GM18507 (cell line): ENCODE measurements at regions not wholly inside any gene's neighbourhood (a gene's known extent, or its start where the extent isn't known, plus 50 kb on each side); places are given as distances from the start of the nearest gene placed in this dataset.

ENCODE experiments used
- DNase-seq: peaks from one replicate; pipeline ENCODE4 v3.0.0; 2011; ENCODE audit warnings: low read depth; ENCODE audit not compliant: insufficient read length; ENCODE audit errors: extremely low spot score
- FAIRE-seq: peaks from 2 replicates; lab custom pipeline; 2011; peaks lifted over from hg19 to GRCh38; lab: Jason Lieb, UNC

GRCh38 chr6:139828751-139829519, 454.5 kb upstream of the CITED2 start:
- FAIRE-seq (no peak), DNase-seq (no peak)

- FAIRE-seq = no peak
Observed at GRCh38 chr6:139825935-139826374, 451.5 kb upstream of the CITED2 start.

DNA sequence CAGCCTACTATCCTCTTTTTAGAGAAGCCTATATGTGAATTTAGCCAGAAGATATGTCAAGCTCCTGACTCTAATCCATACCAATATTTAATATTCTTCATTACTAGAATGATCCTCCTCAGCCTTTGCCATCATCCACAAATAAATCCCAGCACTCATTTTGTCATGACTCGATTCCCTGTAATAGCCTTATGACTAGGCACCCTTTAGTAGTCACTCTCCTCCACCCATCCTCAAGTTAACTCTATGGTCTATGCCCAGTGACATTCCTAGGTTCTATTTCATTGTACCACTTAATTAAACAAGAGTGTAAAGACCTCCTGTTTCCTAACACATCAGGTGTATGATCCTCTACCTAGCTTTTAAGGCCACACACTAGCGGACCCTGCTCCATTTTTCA, 450.4 kb upstream of the CITED2 start:
- FAIRE-seq = no peak

More at GRCh38 chr6:139825935-139826374, 451.5 kb upstream of the CITED2 start:
- no peak for DNase-seq

DNA sequence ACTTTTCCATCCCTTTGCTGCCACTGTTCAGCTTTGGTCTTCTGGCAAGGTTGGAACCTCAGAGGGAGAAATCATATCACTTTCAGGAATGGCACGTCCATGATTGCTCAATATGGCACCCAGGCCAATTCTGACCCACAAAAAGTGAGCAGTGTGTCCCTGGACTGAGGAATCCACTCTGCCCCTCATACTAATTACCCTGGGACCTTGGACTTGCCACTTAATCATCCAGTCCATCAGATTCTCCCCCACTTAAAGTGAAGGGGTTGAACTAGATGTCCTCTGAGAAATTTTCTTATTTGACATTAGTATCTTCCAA, 449.3 kb upstream of the CITED2 start:
- DNase-seq = no peak
- no peak for FAIRE-seq

More for the DNA sequence above, 450.4 kb upstream of the CITED2 start:
- no peak for DNase-seq

GRCh38 chr6:139823099-139823807, 448.8 kb upstream of the CITED2 start:
- no peak for DNase-seq
- FAIRE-seq = no peak

DNA sequence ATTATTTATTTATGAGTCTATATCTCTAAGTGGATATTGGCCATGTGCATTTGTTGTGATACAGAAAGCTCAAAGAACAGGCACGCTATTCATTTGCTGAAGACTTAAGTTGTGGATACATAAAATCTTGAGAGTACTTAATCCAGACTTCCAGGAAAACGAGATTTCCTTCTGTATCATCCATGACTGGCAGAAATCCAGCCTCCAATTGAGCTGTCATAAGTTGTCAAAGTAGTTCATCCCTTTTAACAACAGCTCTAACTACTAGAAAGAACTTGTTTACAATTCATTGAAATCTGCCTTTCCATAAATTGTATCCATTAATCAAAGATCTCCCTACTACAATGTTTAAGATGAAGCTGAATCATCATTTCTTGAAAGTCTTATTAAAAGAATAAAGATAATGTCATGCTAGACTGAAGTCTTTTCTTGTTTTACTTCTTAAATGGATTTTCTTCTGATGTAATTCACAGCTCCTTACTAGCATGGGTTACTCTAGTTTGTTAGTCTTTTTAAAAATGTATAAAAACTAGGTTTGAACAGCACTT, 447.3 kb upstream of the CITED2 start:
- DNase-seq (no peak), FAIRE-seq (no peak)

DNA sequence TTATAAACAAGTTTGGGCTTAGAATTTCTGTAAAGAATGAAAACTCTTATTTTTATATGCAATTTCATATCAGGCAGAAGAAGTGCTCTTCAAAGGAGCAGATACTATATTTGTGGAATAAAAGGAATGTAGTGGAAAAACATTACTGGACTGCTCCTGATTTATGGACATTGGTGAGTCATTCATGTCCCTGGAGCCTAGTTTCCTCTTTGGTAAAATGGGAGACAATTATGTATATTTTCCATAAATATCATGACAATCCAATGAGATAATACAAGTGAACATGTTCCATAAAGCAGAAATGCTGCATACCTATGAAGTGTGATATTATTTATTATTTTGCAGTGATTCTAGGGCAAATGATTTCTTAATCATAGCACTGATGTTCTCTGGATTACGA, 445.8 kb upstream of the CITED2 start:
- FAIRE-seq = no peak
- no peak for DNase-seq

- DNase-seq (no peak), FAIRE-seq (no peak)
Observed at GRCh38 chr6:139819776-139820175, 445.3 kb upstream of the CITED2 start.

DNA sequence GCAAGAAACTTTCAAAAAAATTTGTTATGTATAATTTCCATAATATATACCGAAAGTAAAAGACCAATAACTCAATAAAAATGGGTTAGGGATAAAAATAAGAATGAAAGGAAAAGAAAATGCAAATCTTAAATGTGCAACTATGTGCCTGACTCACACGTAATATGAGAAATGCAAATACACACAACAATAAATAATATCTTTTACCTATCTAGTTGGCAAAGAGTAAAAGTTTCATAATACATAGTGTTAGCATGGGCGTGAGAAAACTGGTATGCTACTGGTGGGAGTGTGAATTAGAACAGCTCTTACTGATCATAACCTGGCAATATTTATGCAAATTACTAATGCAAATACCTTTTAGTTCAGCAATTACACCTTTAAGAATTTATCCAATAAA, 438.5 kb upstream of the CITED2 start:
- no peak for DNase-seq
- FAIRE-seq = no peak

DNA sequence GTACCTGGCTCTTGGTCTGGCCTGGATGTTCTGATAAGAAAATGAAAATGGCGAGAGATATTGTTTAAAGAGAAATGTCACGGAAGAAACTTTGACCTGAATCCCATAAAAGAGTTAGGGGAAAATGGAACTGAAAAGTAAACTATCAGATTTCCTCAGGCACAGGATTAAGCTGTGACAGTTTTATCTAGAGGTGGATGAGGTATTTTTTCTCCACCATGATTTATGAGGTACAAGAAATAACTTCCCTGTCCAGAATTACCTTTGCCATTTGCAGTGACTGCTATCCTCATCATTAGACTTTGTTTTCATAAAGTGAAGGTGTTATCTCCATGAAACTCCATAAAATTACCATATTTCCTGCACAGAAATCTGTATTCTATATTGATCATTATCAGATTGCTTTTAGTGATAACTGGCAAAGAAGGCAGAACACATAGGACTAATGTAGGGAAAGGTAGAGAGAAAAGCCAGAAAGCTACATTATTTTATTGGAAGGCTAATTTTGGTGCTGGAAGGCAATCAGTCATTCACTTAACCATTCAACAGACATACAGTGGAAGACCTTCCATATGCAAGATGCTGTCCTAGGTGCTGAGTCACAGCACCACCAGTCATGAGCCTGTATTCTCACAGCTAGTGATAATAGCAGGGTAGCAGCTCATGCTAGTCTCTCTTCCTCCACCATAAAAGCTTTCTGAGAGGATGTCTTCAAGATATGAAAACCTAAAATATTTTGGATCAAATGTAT, 427.3 kb upstream of the CITED2 start:
- DNase-seq (no peak), FAIRE-seq (no peak)

GRCh38 chr6:139800837-139801236, 426.4 kb upstream of the CITED2 start:
- DNase-seq (no peak), FAIRE-seq (no peak)

GRCh38 chr6:139790527-139790926, 416.1 kb upstream of the CITED2 start:
- FAIRE-seq (no peak), DNase-seq (no peak)

GRCh38 chr6:139784222-139784769, 409.8 kb upstream of the CITED2 start:
- FAIRE-seq (no peak), DNase-seq (no peak)

- DNase-seq (no peak), FAIRE-seq (no peak)
Observed at GRCh38 chr6:139779988-139780774, 405.7 kb upstream of the CITED2 start.

DNA sequence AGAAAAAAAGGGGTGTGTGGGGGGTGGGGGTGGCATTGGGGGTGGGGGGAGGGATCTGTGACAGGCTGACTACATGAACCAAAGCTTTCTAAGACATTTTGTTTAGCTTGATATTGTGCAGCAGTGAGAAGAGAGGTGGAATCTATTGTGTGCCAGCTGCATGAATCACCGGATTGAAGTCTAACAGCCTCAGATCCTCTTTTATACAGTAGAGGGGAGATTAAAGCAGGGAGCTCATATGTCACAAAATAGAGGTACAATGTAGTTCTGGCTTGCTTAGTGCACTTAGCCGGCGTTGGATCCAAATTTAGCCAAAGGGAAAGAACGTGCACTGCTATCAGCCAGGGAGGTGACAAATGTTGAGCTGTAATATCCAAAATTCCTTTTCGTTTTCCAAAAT, 404.2 kb upstream of the CITED2 start:
- DNase-seq = no peak
- no peak for FAIRE-seq

GRCh38 chr6:139778106-139778505, 403.7 kb upstream of the CITED2 start:
- DNase-seq = no peak

DNA sequence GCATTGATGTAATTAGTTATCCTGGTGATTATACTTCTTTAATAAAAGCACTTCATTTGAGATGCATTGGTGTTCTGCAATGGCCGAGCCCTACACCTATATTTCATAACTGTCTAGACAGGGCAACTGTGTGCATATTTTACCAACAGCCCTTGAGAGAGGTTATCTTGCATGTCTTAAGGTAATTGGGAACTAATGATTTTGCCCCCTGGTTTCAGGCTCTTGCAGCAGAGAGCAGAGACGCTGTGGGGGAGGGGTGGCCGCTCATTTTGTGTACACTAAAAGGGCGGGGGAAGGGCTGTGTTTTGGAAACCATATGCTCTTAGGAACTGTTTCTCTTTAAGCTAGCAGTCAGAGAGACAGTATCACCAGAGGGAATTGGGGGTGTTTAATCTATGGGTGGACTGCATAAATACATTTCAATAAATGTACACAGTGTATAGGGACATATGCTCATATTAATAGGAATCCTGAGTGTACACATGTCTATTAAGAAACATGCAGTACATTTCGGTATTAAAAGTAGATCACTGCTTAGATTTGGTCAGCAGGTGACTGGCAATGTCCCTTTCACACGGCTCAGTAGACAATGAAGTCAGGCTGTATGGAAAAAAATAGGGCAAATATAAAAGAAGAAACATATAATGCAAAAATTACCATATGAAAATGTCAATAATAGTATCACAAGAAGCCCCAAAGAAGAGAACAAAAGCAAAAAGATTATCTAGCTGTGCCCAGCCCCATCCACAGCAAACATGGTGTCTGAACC, 402.9 kb upstream of the CITED2 start:
- DNase-seq (no peak), FAIRE-seq (no peak)

More at GRCh38 chr6:139778106-139778505, 403.7 kb upstream of the CITED2 start:
- FAIRE-seq = no peak

GRCh38 chr6:139776041-139776440, 401.6 kb upstream of the CITED2 start:
- no peak for FAIRE-seq
- DNase-seq = no peak
